Adrenal gland (tissue), 9 donors: ENCODE measurements at regions not wholly inside any gene's neighbourhood (a gene's known extent, or its start where the extent isn't known, plus 50 kb on each side); places are given as distances from the start of the nearest gene placed in this dataset.

Source experiments
- DNase-seq, 7 donors: peaks; one replicate each; pipeline ENCODE4 v3.0.0-alpha.2; 2019 to 2020
- H3K27ac ChIP-seq, 5 donors: fragments of 200-600 bp; sonication (generic) in 4 of 5; 1 replicate in 3 of 5; 2 replicates in 2 of 5; pipeline versions ENCODE4 v1.5.1 to v1.8.0; 2016 to 2020; ENCODE audit warnings: mild to moderate bottlenecking in 1 of 5
- H3K27me3 ChIP-seq: fragments of 200-600 bp; 2 replicates; pipeline ENCODE4 v1.8.0; 2021
- H3K36me3 ChIP-seq, 2 donors: fragments of 200-600 bp; replicated peaks in 1 of 2; 1 replicate in 1 of 2; 2 replicates in 1 of 2; pipeline versions ENCODE4 v1.5.1 to v1.8.0; 2018 to 2022
- H3K4me1 ChIP-seq, 2 donors: fragments of 200-600 bp; replicated peaks in 1 of 2; 1 replicate in 1 of 2; 2 replicates in 1 of 2; pipeline versions ENCODE4 v1.5.1 to v1.8.0; 2018 to 2021
- H3K4me3 ChIP-seq, 4 donors: fragments of 200-600 bp; sonication (generic) in 3 of 4; one replicate each; pipeline ENCODE4 v1.5.1; 2016 to 2018
- H3K9me3 ChIP-seq, 3 donors: fragments of 200-600 bp; sonication (generic) in 1 of 3; replicated peaks in 1 of 3; 1 replicate in 2 of 3; 2 replicates in 1 of 3; pipeline versions ENCODE4 v1.5.1 to v1.8.0; 2016 to 2021
- POLR2A ChIP-seq, 2 donors: fragments of 450-650 bp; IDR thresholded peaks; one replicate each; pipeline ENCODE4 v1.6.1; 2017; ENCODE audit warnings: antibody characterized with exemption in 2 of 2, mild to moderate bottlenecking in 2 of 2, moderate library complexity in 1 of 2
- WGBS, 4 donors: extraction: QIAGEN DNeasy Blood & Tissue Kit in 2 of 4; methylation state at CpG; one replicate each; pipeline versions ENCODE4 v1.1.5 to v1.1.7; 2013 to 2017; 5-methylcytosine and 5-hydroxymethylcytosine counted together
- intact Hi-C, 2 donors: fragments of 100-400 bp; cut with DNase I; formaldehyde crosslinking; loops; one replicate each; pipeline versions ENCODE4 v1.14.1 to v1.15.0; 2022 to 2023
- TF ChIP-seq, protein P1 (sequence below), 6 experiments: fragments of 450-650 bp in 4 of 6; fragments of 200-600 bp in 2 of 6; sonication (generic) in 1 of 6; IDR thresholded peaks; 1 replicate in 5 of 6; 2 replicates in 1 of 6; pipeline versions ENCODE4 v1.5.1 to v1.8.0; 2016 to 2021; ENCODE audit warnings: antibody characterized with exemption in 6 of 6, mild to moderate bottlenecking in 2 of 6, moderate library complexity in 1 of 6
- donor health status: healthy with polysubstance abuse.
- donor health status: Bipolar disorder and iron deficiency.
- donor health status: DM: yes; HTN: yes; CAD: no.
- donor health status: DM: no; HTN: no; CAD: no.
- donor health status: DM: no; HTN: no; CAD: no.

GRCh38 chr11:128303383-128303782 lies 284.0 kb downstream of the ETS1 start:
- H3K27me3 ChIP-seq, result no peaks in the 10 kb centered on the region
- whole genome bisulfite sequencing, 4 donors, result 74 to 85% (median 78%) methylated on average over 5 of the region's 5 CpGs
- TF ChIP-seq, protein P1, sequence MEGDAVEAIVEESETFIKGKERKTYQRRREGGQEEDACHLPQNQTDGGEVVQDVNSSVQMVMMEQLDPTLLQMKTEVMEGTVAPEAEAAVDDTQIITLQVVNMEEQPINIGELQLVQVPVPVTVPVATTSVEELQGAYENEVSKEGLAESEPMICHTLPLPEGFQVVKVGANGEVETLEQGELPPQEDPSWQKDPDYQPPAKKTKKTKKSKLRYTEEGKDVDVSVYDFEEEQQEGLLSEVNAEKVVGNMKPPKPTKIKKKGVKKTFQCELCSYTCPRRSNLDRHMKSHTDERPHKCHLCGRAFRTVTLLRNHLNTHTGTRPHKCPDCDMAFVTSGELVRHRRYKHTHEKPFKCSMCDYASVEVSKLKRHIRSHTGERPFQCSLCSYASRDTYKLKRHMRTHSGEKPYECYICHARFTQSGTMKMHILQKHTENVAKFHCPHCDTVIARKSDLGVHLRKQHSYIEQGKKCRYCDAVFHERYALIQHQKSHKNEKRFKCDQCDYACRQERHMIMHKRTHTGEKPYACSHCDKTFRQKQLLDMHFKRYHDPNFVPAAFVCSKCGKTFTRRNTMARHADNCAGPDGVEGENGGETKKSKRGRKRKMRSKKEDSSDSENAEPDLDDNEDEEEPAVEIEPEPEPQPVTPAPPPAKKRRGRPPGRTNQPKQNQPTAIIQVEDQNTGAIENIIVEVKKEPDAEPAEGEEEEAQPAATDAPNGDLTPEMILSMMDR (IDR thresholded peaks at IDR 0.05), result no peak
- TF ChIP-seq POLR2A (IDR thresholded peaks at IDR 0.05), result no peak
- no peaks in the 10 kb centered on the region for H3K4me1 ChIP-seq
- no peak overlapping the region for H3K27ac ChIP-seq
- H3K9me3 ChIP-seq, result no peaks in the 10 kb centered on the region
- H3K4me3 ChIP-seq, result no peak overlapping the region
- intact Hi-C loops, result no loop called here
- no peak for DNase-seq
- H3K36me3 ChIP-seq, result no peaks in the 10 kb centered on the region

DNA sequence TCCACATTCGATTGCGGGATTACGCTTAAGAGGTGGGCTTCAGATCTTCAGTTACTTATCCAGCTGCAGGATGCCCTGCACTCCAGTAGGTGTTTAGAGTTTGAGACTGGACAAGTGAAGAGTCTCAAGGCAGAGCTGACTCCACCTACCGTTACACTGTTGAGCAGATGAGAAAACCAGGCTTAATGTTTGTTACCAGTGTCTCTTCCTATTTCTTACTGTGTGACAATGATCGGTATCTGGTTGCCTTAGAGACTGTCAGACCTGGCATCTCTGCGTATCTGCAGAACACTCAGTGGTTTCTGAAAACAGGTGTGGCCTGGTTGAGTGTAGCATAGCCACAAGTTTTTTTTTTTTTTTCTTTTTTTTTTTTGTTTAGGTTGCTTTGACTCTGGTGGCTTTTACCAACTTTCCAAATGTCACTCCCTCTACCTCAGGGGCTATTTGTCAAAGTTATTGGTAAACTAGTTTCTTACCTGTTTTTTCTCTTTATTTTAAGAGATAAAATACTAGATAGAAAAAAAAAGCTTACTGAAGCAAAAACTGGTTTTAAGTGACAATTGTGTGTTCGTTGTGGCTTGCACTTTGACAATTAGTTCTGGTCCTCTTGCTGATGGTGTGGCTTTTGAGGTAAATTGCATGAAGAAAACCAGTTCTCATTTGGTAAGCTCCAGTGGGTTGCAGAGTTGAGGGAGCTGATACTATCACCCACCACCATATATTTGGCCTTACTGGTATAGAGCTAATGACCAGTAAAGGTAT lies 284.8 kb downstream of the ETS1 start:
- 76 to 87% (median 84%) methylated on average over 7 of the region's 7 CpGs for WGBS, 4 donors
- DNase-seq, result no peak
- Histone ChIP-seq H3K9me3 (no peaks in the 10 kb centered on the region), H3K4me3 (no peak overlapping the region), H3K36me3 (no peaks in the 10 kb centered on the region), H3K27ac (peak overlapping the region in 1 of 5 donors; percentile 23), H3K27me3 (no peaks in the 10 kb centered on the region), H3K4me1 (no peaks in the 10 kb centered on the region)
- TF ChIP-seq POLR2A (IDR thresholded peaks at IDR 0.05), result no peak
- TF ChIP-seq, protein P1 (IDR thresholded peaks at IDR 0.05), result no peak
- intact Hi-C loops, result no loop called here

- Histone ChIP-seq H3K36me3 (no peaks in the 10 kb centered on the region), H3K27me3 (no peaks in the 10 kb centered on the region), H3K4me1 (no peaks in the 10 kb centered on the region), H3K27ac (no peak overlapping the region), H3K9me3 (no peaks in the 10 kb centered on the region), H3K4me3 (no peak overlapping the region)
- intact Hi-C loops, result no loop called here
- DNase-seq, result no peak
- no peak for TF ChIP-seq POLR2A (IDR thresholded peaks at IDR 0.05)
- TF ChIP-seq, protein P1 (IDR thresholded peaks at IDR 0.05), result no peak
- WGBS, 4 donors, result 80 to 87% (median 83%) methylated on average over 2 of the region's 2 CpGs
These were observed 285.6 kb downstream of the ETS1 start for GRCh38 chr11:128301756-128302155.

GRCh38 chr11:128300785-128301184 lies 286.6 kb downstream of the ETS1 start:
- TF ChIP-seq, protein P1 (IDR thresholded peaks at IDR 0.05), result no peak
- TF ChIP-seq POLR2A (IDR thresholded peaks at IDR 0.05), result no peak
- intact Hi-C loops, result no loop called here
- Histone ChIP-seq H3K36me3 (no peaks in the 10 kb centered on the region), H3K9me3 (no peaks in the 10 kb centered on the region), H3K27me3 (no peaks in the 10 kb centered on the region), H3K27ac (no peak overlapping the region), H3K4me1 (no peaks in the 10 kb centered on the region), H3K4me3 (no peak overlapping the region)
- DNase-seq, result no peak
- 69 to 83% (median 76%) methylated on average over 2 of the region's 2 CpGs for WGBS, 4 donors
